ELF-1 (cell line): ENCODE measurements at regions not wholly inside any gene's neighbourhood (a gene's known extent, or its start where the extent isn't known, plus 50 kb on each side); places are given as distances from the start of the nearest gene placed in this dataset.

ENCODE experiments used
- DNase-seq: peaks from one replicate; pipeline ENCODE4 v3.0.0-alpha.2; 2016; ENCODE audit warnings: low read depth, low spot score

DNA sequence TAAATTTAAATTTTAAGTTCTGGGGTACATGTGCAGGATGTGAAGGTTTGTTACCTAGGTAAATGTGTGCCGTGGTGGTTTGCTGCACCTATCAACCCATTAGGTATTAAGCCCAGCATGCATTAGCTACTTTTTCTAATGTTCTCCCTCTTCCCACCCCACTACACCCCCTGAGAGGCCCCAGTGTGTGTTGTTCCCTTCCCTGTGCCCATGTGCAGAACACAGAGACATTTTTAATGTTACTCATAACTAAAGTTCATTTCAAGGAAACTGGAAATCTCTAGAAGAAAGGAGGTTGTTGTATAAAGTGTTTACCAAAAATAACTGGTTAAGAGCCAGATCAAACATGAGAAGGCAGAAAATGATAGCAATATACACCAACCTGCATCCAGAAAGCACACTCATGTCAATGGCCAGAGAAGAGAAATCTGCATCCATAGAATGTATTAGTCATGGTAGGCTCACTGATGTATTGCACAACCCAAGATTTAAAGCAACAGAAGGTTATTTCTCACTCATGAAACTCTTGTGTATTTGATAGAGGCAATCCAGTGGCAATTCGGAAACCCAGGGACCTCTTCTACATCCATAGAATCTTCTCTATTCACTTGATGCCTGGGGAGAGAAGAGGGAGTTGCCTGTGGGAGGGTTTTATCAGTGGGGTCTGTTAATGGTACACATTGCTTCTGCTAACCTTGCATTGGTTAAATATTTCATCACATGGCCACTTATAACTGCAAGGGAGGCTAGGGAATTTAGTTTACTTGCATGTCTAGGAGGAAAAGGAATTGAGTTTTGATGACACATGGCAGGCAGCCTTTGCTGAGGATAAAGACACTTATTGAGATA, 321.9 kb upstream of the RASGRP1 start:
- no peak for DNase-seq

DNA sequence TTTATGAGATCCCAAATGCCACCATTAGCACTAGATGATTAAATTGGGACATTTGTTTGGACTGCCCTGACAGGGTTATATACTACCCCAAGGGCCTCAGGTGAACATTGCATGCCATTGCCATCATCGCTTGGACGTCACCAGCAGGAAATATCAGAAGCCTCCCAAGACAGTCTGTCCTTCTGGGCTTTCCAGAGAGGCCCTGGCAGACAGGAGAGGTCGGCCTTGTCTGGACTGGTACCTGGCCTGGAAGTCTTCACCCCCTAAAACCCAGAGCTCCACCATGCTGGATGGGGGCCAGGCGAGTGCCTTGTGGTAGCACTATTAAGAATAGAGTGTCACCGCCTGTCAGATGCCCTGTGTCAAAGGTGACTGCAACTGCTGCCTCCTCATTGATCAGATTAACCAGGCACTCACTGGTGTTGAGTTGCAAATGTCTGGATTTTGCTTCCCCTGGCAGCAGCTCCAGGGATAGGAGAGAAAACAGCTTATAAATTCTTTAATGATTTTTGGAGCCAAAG, 324.1 kb upstream of the RASGRP1 start:
- DNase-seq, result no peak

DNA sequence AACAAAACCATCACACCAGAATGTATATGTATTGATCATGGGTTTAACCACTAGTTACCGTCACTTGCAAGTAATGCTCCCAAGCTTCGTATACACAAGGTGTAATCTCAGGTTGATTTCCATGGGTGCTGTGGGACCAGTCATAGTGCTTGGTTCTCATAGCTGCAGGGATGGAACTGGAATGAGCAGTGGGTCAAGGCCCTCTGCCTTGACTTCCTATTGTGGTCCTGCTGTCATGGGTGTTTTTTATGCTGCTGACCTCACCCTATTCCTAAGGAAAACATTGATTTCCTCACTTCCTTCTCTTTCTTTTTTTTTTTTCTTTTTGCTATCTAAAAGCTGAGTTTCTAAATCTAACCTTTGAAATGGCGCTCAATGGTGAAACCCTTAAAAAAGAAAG, 325.6 kb upstream of the RASGRP1 start:
- no peak for DNase-seq

- DNase-seq, result no peak
These were observed 329.3 kb upstream of the RASGRP1 start for GRCh38 chr15:38893925-38894242.

- no peak for DNase-seq
These were observed 329.8 kb upstream of the RASGRP1 start for GRCh38 chr15:38894243-38894948.

DNA sequence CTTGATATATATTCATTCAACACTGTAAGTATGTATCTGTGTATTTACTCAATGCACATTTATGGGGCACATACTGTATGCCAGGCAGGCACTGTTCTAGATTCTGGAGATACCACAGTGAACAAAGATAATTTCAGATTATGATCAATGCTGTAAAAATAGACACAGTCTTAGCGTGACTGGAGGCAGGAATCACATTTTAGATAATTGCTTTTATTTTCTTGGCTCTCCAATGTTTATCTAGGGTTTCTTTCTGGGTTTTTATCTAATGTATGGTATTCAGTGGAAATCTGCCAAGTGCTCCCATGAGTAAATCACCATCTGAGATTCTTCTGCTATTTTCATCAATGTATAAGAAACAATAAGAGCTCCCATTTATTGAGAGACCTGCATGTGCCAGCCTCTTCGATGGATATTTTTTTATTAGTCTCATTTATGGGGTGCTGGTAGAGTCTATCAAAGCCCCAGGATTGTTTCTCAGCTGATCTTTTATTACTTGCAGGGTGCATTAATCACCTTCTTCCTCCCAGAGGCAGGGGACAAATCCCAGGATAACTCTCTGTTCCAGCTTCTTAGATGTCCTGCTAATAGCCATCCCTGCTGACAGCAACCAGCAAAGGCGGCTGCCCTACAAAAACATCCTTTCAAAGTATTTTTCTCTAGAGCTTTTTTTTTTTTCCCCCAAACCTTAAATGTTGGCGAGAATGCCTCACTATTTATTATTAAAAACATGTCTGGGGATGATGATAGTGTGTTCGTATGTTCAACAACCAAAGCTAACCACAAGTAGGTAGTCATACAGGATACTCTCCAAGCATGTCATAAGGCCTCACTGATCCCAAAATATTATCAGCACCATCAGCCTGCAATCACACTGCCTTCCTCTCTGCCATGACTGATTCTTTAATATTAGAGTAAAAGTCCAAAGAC, 331.0 kb upstream of the RASGRP1 start:
- no peak for DNase-seq

GRCh38 chr15:38896647-38897046, 332.0 kb upstream of the RASGRP1 start:
- DNase-seq, result no peak

DNA sequence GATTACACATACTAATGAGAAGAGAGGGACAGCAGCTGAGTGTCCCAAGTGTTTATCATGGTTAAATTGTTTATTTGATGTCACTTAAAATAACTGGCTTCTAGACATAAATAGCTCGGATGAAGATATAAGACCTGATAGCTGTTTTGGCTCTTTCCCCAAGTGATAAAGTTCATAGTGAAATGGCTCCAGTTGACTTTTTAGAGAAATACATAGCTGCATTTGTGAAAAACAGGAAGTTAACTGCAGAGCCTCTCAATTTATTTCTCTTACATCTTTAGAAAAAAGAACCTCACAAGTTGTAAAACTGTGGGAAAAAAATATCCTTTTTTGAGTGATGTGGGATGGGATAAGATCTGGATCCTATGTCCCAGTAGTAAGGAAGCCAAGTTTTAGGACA, 332.9 kb upstream of the RASGRP1 start:
- no peak for DNase-seq

DNA sequence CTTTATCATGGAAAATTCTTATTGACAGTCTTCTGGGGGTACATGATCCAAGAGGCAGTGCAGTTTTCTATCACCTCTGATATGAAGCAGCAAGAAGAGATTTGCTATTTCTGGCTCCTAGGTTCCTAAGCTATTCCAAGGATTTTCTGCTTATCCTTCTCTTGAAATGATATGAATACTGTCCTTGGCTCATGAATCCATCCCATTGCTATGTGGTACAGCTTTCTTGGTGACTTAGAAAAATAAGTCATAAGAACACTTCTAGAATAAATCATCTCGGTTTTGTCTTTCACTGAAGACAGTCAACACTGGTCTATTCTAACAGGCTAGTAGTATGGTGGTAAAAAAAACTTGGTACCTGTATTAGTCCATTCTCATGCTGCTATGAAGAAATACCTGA, 333.6 kb upstream of the RASGRP1 start:
- no peak for DNase-seq

- no peak for DNase-seq
These were observed 334.7 kb upstream of the RASGRP1 start for GRCh38 chr15:38899300-38899699.

GRCh38 chr15:38904298-38904697, 339.7 kb upstream of the RASGRP1 start:
- DNase-seq, result no peak

DNA sequence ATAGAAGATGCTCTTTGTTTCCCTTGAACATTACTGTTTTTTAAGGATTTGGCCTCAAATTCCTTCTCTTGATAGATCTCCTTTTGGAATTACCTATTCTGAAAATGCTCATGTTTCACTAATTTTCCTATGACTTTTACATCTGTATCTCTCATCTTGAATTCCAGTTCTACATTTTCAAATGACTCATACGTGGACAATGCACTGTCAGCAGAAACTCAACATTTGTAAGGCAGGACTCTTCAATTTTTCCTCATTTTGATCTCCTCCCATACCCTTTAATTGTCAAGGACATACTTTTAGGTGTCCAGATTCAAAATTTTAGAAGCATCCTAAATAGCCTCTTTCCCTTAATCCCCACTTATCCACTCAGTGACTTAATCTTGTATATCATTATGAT, 341.0 kb upstream of the RASGRP1 start:
- no peak for DNase-seq

- DNase-seq, result no peak
These were observed 356.4 kb upstream of the RASGRP1 start for GRCh38 chr15:38920966-38921365.

DNA sequence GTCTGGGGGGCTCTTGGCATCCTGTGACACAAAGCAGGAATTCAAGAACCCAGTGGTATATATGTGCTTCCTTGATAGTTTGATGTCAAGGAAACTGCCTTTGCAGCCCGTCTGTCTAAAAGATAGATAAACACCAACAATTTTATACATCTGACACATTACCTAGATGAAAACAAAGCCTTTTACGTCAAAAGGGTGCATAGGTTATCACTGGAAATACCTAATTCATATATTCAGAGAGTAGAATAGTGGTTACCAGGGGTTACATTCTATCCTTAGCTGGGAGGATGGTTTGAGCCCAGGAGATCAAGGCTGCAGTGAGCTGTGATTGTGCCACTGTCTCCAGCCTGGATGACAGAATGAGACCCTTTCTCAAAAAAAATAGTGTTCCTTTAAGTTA, 356.9 kb upstream of the RASGRP1 start:
- no peak for DNase-seq

GRCh38 chr15:38928431-38928830, 363.8 kb upstream of the RASGRP1 start:
- DNase-seq, result no peak

DNA sequence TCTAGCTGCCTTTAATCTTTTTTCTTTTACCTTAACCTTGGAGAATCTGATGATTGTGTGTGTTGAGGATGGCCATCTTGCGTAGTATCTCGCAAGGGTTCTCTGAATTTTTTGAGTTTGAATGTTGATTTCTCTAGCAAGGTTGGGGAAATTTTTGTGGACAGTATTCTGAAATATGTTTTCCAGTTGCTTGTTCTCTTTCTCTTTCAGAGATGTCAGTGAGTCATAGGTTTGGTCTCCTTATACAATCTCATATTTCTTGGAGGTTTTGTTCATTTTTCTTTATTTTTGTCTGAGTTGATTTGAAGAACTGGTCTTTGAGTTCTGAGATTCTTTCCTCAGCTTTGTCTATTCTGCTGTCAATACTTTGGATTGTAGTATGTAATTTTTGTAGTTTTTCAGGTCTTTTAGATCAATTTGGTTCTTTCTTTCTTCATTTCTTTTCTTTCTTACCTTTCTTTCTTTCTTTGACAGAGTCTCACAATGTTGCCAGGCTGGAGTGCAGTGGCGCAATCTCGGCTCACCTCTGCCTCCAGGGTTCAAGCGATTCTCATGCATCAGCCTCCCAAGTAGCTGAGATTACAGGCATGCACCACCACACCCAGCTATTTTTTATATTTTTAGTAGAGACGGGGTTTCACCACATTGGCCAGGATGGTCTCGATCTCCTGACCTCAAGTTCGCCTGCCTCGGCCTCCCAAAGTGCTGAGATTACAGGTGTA, 366.4 kb upstream of the RASGRP1 start:
- DNase-seq, result no peak

DNA sequence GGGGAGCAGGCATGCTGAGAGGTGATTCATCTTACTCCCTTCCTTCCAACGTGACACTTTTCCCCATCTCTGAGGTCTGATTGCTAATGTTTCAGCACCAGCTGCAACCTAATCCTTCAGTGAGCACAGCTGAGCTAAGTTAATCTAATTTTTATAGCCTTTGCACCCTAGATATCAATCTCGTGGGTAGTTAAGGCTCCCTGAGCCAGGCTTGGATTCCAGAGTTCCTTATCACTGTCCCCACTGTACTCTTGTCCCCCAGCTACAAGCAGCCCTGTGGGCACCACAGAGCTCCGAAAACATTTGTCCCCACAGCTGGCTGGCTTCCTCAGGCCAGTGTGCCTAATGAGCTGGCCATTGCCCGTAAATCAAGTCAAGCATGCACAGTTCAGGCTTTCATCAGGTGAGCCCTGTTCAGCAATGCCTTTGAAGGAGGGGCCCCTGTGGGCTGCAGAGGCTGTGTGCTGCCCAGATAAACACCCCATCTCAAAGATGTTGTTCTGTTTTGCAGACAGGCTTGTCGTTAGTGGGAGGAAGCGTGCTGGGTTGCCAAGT, 376.9 kb upstream of the RASGRP1 start:
- no peak for DNase-seq

DNA sequence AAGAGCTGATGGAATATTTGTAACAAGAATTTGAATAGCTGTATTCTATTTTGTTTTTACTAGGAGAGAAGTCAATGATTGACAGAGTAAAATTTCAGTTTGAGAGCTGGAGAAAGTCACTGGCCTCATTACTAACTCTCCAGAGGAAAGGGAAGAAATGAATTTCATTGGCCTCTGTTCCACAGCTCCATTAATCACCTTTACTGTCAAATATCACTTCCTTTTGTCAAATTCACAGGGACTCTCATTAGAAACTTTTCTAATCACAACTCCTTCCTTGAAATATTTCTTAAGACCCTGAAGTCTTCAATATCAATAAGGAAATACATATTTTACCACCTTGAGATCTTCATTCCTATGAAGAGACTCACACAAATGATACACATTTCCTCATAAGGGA, 379.9 kb upstream of the RASGRP1 start:
- no peak for DNase-seq

- DNase-seq, result no peak
These were observed 381.1 kb upstream of the RASGRP1 start for GRCh38 chr15:38945551-38946298.

- no peak for DNase-seq
These were observed 389.5 kb upstream of the RASGRP1 start for GRCh38 chr15:38954090-38954489.
